Activated naive CD8-positive, alpha-beta T cell treated with anti-CD3 and anti-CD28 coated beads, Interleukin-2, amount 10 ng/mL, durations not matched to agents 7 days and 5 days (primary cell): ENCODE measurements at regions not wholly inside any gene's neighbourhood (a gene's known extent, or its start where the extent isn't known, plus 50 kb on each side); places are given as distances from the start of the nearest gene placed in this dataset.
"Not testable (repeated sequence)": the region's sequence is repeated elsewhere in the genome, so short reads cannot be mapped to it uniquely, and the experiment has no call there.

Experiments
- ATAC-seq: fragments of 150-1000 bp; cut with Tn5 transposase; one replicate; pipeline ENCODE4 v1.10.0; 2021; ENCODE audit warnings: low read depth, moderate library complexity
- POLR2A ChIA-PET: fragments of 350-600 bp; sonication (Branson Sonifier 250); formaldehyde crosslinking; loops from one replicate; lab custom pipeline; 2021; ENCODE audit warnings: antibody characterized with exemption; lab: Charles Lee
- DNase-seq: peaks from one replicate; pipeline ENCODE4 v3.0.0; 2021
- H3K27ac Mint-ChIP-seq: one replicate; pipeline ENCODE4 v1.8.0; 2022; ENCODE audit warnings: mild to moderate bottlenecking, mixed read lengths
- H3K27me3 Mint-ChIP-seq: one replicate; pipeline ENCODE4 v1.8.0; 2022; ENCODE audit warnings: mild to moderate bottlenecking, moderate library complexity, mixed read lengths
- H3K36me3 Mint-ChIP-seq: one replicate; pipeline ENCODE4 v1.8.0; 2021; ENCODE audit warnings: mild to moderate bottlenecking, mixed read lengths
- H3K4me1 Mint-ChIP-seq: one replicate; pipeline ENCODE4 v1.8.0; 2021; ENCODE audit warnings: mixed read lengths
- H3K4me3 Mint-ChIP-seq: one replicate; pipeline ENCODE4 v1.8.0; 2022; ENCODE audit warnings: mild to moderate bottlenecking, moderate library complexity, mixed read lengths
- H3K9me3 Mint-ChIP-seq: one replicate; pipeline ENCODE4 v1.8.0; 2021; ENCODE audit warnings: mixed read lengths

- H3K9me3 Mint-ChIP-seq = no peaks in the 10 kb centered on the region
- no peaks in the 10 kb centered on the region for H3K36me3 Mint-ChIP-seq
- H3K27ac Mint-ChIP-seq = no peak overlapping the region
- no peak overlapping the region for H3K4me3 Mint-ChIP-seq
- H3K4me1 Mint-ChIP-seq = no peaks in the 10 kb centered on the region
- no peak for ATAC-seq
- no peaks in the 10 kb centered on the region for H3K27me3 Mint-ChIP-seq
- POLR2A ChIA-PET = no interaction called here
- DNase-seq = no peak
Observed at GRCh38 chr6:71730284-71730683, 156.1 kb upstream of the RIMS1 start.

DNA sequence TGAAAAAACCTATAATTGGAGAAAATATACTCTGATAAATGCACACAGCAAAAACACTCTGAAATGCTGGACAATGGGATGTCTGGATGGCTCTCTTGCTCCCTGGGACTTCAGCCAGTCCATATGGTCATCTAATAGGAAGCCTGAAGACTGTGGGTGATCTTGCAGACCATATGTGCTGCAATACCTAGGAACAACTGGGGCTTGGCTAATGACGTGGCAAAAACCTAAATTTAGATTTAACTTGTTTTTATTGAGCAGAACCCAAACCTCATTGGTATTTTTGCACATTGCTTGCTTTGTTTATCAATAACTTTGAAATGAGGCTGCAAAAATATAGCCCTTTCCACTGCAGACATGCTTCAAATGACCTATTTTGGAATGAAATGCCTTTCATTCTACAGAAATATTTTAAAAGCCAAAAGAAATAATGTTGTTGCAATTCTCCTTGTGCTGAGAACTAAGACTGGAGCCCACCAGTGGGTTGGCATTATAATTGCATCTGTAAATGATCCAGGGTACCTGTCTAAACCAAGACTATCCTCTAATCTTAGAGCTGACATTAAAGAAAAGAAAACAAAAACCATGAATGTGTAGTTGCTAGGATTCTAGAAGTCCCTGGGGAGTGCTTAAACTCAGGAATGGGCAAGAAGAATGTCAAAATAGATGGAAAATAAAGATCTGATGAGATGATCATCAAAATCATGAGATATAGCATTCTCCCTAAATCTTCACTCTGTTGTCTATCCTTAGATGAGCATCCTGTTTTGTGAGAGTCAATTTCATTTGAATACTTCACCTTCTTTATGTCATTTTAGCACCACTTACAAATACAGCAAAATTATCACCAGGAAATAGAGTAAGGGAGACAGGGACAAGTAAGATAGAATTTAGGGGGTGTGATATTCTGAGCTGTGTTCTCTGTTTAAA lies 152.1 kb upstream of the RIMS1 start:
- no peak overlapping the region for H3K4me3 Mint-ChIP-seq
- H3K4me1 Mint-ChIP-seq = no peaks in the 10 kb centered on the region
- H3K27me3 Mint-ChIP-seq = no peaks in the 10 kb centered on the region
- H3K36me3 Mint-ChIP-seq = no peaks in the 10 kb centered on the region
- no peak overlapping the region for H3K27ac Mint-ChIP-seq
- ATAC-seq = no peak
- POLR2A ChIA-PET = no interaction called here
- DNase-seq = no peak
- no peaks in the 10 kb centered on the region for H3K9me3 Mint-ChIP-seq

GRCh38 chr6:71737953-71738352 lies 148.4 kb upstream of the RIMS1 start:
- peaks cover 2% of the 10 kb centered on the region for H3K27me3 Mint-ChIP-seq
- H3K9me3 Mint-ChIP-seq = no peaks in the 10 kb centered on the region
- DNase-seq (no peak), ATAC-seq (no peak)
- no peak overlapping the region for H3K27ac Mint-ChIP-seq
- H3K4me1 Mint-ChIP-seq = no peaks in the 10 kb centered on the region
- H3K4me3 Mint-ChIP-seq = no peak overlapping the region
- no peaks in the 10 kb centered on the region for H3K36me3 Mint-ChIP-seq
- POLR2A ChIA-PET = no interaction called here

DNA sequence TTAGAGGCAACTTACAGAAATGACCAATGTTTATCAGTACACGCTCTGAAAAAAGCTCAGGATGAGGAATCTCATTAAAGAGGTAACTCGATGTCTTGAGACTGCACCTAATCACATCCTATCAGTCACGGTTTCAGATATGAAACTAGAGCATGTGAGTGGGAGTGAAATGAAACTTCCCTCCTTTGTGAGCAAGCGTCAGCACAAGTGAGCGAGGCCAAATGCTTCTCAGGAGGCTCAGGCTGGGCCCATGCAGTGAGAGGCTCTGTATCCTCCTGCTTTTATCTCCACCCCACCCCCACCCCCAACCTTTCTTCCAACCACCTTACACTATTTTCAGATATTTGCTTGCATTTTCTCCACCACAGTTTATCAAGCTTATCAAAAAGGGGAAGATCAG lies 140.8 kb upstream of the RIMS1 start:
- POLR2A ChIA-PET = no interaction called here
- H3K4me1 Mint-ChIP-seq = no peaks in the 10 kb centered on the region
- no peak overlapping the region for H3K4me3 Mint-ChIP-seq
- H3K9me3 Mint-ChIP-seq = no peaks in the 10 kb centered on the region
- ATAC-seq = no peak
- no peak for DNase-seq
- no peaks in the 10 kb centered on the region for H3K36me3 Mint-ChIP-seq
- H3K27me3 Mint-ChIP-seq = peaks cover 3% of the 10 kb centered on the region
- H3K27ac Mint-ChIP-seq = no peak overlapping the region

DNA sequence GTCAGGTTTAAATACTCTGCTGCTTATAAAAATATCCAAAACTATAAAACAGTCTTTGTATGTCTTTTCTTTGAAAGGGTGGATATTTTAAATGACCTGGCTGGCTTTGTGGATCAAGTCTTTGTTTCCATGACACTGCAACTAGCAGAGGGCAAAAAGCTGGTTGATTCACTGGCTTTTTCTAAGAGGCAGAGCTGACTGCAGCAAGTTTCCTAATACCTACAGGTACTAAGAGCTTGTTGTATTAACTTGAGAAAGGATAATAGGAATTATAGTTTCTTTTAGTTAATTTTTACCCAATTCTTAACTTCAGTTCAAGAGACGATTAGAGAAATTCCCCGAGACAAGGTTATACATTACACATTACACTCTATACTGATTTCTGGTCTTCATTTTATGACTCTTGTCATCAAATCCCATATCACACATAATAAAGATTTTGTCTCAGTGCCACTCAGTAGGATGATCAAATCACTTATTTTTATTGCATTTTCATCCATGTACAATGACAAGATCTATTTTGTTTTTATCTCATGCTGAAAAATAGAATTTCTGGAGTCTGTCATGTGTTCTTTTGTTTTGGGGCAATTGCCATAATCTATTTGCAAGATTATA lies 120.1 kb upstream of the RIMS1 start:
- POLR2A ChIA-PET = no interaction called here
- no peak overlapping the region for H3K27ac Mint-ChIP-seq
- H3K9me3 Mint-ChIP-seq = no peaks in the 10 kb centered on the region
- no peaks in the 10 kb centered on the region for H3K27me3 Mint-ChIP-seq
- no peaks in the 10 kb centered on the region for H3K4me1 Mint-ChIP-seq
- H3K4me3 Mint-ChIP-seq = no peak overlapping the region
- no peaks in the 10 kb centered on the region for H3K36me3 Mint-ChIP-seq
- ATAC-seq (no peak), DNase-seq (no peak)

- ATAC-seq = no peak
- Mint-ChIP-seq H3K27me3 (no peaks in the 10 kb centered on the region), H3K27ac (no peak overlapping the region), H3K4me3 (no peak overlapping the region), H3K36me3 (no peaks in the 10 kb centered on the region), H3K9me3 (no peaks in the 10 kb centered on the region), H3K4me1 (no peaks in the 10 kb centered on the region)
- POLR2A ChIA-PET = no interaction called here
- no peak for DNase-seq
Observed at GRCh38 chr6:71766796-71767195, 119.6 kb upstream of the RIMS1 start.

GRCh38 chr6:71768356-71768755 lies 118.0 kb upstream of the RIMS1 start:
- no peaks in the 10 kb centered on the region for H3K9me3 Mint-ChIP-seq
- ATAC-seq (no peak), DNase-seq (no peak)
- no peaks in the 10 kb centered on the region for H3K4me1 Mint-ChIP-seq
- H3K27me3 Mint-ChIP-seq = no peaks in the 10 kb centered on the region
- POLR2A ChIA-PET = no interaction called here
- H3K36me3 Mint-ChIP-seq = no peaks in the 10 kb centered on the region
- H3K27ac Mint-ChIP-seq = no peak overlapping the region
- no peak overlapping the region for H3K4me3 Mint-ChIP-seq

- H3K36me3 Mint-ChIP-seq = no peaks in the 10 kb centered on the region
- H3K27me3 Mint-ChIP-seq = no peaks in the 10 kb centered on the region
- no peak overlapping the region for H3K4me3 Mint-ChIP-seq
- no peak for DNase-seq
- H3K27ac Mint-ChIP-seq = no peak overlapping the region
- ATAC-seq = no peak
- POLR2A ChIA-PET = no interaction called here
- no peaks in the 10 kb centered on the region for H3K4me1 Mint-ChIP-seq
- peaks cover 17% of the 10 kb centered on the region for H3K9me3 Mint-ChIP-seq
Observed at GRCh38 chr6:71808865-71809264, 77.5 kb upstream of the RIMS1 start.

DNA sequence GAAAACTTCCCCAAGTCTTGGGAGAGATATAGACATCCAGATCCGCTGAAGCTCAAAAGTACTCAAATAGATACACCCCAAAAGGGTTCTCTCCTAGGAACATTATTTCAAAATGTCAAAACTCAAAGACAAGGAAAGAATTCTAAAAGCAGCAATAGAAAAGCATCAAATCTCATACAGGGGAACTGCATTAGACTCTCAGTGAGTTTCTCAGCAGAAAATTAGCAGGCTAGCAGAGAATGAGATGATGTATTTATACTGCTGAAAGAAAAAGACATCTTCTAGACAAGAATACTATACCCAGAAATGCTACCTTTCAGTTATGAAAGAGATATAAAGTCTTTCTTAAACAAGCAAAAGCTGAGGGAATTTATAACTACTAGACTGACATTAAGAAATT lies 75.5 kb upstream of the RIMS1 start:
- Mint-ChIP-seq H3K9me3 (peaks cover 17% of the 10 kb centered on the region), H3K36me3 (no peaks in the 10 kb centered on the region), H3K4me3 (no peak overlapping the region), H3K27me3 (no peaks in the 10 kb centered on the region), H3K27ac (no peak overlapping the region), H3K4me1 (no peaks in the 10 kb centered on the region)
- DNase-seq (no peak), ATAC-seq (no peak)
- POLR2A ChIA-PET = no interaction called here

- Mint-ChIP-seq H3K27ac (no peak overlapping the region), H3K27me3 (no peaks in the 10 kb centered on the region), H3K4me3 (no peak overlapping the region), H3K9me3 (peaks cover 1% of the 10 kb centered on the region), H3K4me1 (no peaks in the 10 kb centered on the region), H3K36me3 (no peaks in the 10 kb centered on the region)
- no peak for ATAC-seq
- POLR2A ChIA-PET = no interaction called here
- DNase-seq = no peak
Observed at GRCh38 chr6:71822625-71823024, 63.7 kb upstream of the RIMS1 start.

DNA sequence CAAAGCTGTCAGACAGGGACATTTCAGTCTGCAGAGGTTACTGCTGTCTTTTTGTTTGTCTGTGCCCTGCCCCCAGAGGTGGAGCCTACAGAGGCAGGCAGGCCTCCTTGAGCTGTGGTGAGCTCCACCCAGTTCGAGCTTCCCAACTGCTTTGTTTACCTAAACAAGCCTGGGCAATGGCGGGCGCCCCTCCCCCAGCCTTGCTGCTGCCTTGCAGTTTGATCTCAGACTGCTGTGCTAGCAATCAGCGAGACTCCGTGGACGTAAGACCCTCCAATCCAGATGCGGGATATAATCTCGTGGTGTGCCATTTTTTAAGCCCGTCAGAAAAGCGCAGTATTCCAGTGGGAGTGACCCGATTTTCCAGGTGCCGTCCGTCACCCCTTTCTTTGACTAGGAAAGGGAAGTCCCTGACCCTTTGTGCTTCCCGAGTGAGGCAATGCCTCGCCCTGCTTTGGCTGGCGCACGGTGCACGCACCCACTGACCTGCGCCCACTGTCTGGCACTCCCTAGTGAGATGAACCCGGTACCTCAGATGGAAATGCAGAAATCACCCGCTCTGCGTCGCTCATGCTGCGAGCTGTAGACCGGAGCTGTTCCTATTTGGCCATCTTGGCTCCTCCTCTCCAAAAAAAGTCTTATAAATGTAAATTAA lies 54.1 kb upstream of the RIMS1 start:
- POLR2A ChIA-PET, H3K27me3 Mint-ChIP-seq, ATAC-seq, H3K4me3 Mint-ChIP-seq, DNase-seq, H3K27ac Mint-ChIP-seq, H3K4me1 Mint-ChIP-seq, H3K36me3 Mint-ChIP-seq, H3K9me3 Mint-ChIP-seq: not testable (repeated sequence)
